ENCODE measurements at regions not wholly inside any gene's neighbourhood (a gene's known extent, or its start where the extent isn't known, plus 50 kb on each side); places are given as distances from the start of the nearest gene placed in this dataset.

DNA sequence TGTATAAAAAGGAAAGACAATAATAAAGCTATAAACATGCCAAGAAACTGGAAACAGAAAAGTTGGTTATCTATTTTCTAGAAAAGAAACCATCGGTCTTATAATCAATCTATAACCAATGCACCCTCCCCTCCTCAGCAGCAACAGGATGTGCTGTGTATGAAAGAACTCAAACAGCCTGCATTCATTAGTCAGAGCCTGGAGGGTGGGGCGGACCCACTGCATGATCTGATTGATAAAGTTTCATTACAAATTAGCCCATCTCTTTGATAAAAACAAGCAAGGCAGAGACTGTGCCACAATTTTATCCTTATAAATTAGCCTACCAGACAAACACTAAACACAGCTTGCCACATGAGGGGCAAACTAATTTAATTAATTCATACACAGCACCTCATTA lies 448.1 kb downstream of the BCAT1 start:
- TF ChIP-seq, protein P1, sequence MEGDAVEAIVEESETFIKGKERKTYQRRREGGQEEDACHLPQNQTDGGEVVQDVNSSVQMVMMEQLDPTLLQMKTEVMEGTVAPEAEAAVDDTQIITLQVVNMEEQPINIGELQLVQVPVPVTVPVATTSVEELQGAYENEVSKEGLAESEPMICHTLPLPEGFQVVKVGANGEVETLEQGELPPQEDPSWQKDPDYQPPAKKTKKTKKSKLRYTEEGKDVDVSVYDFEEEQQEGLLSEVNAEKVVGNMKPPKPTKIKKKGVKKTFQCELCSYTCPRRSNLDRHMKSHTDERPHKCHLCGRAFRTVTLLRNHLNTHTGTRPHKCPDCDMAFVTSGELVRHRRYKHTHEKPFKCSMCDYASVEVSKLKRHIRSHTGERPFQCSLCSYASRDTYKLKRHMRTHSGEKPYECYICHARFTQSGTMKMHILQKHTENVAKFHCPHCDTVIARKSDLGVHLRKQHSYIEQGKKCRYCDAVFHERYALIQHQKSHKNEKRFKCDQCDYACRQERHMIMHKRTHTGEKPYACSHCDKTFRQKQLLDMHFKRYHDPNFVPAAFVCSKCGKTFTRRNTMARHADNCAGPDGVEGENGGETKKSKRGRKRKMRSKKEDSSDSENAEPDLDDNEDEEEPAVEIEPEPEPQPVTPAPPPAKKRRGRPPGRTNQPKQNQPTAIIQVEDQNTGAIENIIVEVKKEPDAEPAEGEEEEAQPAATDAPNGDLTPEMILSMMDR (IDR thresholded peaks at IDR 0.05) = no peak
- no peak for TF ChIP-seq POLR2A (IDR thresholded peaks at IDR 0.05)
